Activated CD4-positive, CD25-positive, alpha-beta regulatory T cell treated with anti-CD3 and anti-CD28 coated beads, Interleukin-2, amount 50 U/mL, for 72 hours (primary cell): ENCODE measurements at regions not wholly inside any gene's neighbourhood (a gene's known extent, or its start where the extent isn't known, plus 50 kb on each side); places are given as distances from the start of the nearest gene placed in this dataset.

Experiments used
- DNase-seq: peaks from one replicate; pipeline ENCODE4 v3.0.0; 2021

DNA sequence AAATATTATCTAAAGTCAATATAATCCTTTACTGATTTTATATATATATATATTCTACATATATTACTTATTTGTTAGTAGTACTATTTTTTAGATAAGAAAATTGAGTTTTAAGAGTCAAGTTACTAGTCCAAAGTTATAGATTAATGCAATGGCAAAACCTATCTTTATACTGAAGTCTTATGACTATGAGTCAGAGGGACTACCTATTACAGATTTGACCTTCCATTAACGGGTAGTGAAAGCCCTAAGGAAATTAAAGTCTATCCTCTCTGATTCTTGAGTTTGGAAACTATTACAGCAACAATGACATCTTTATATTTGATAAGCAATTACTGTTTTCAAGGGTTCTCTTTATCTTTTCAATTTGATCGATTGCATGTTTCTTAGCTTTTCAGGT is 315.8 kb downstream of the CASP12 start:
- no peak for DNase-seq

DNA sequence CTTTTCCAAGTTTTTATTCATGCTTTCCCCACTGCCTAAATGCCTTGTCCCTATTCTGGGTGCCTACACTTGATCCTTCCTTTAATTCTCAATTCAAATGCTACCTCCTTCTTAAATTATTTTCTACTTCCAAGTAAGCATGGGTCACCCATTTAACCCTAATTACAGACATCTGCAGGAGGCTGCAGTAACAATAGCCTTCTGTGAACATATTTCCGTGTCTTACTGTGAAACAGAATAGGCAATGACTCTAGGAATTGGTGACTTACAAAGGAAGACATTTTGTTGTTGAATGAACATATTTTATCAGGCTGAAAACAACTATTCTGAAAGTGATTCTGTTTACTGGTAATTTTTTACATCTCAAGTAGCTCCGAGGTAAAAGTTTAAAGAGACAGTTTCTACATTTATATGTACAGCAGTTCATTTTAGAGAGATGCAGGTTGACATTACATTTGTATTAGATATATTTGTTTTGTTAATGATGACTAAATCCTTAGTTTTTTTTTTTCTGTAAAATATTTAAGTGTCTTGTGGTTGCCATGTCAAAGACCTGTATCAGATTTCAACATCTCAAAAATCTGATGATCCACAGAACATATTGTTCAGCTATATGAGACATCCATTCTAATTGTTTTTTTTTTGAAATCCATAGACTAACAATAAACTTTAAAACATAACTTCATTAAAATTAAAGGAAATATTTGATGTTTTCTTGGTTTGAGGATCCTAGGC is 316.8 kb downstream of the CASP12 start:
- DNase-seq: no peak

DNA sequence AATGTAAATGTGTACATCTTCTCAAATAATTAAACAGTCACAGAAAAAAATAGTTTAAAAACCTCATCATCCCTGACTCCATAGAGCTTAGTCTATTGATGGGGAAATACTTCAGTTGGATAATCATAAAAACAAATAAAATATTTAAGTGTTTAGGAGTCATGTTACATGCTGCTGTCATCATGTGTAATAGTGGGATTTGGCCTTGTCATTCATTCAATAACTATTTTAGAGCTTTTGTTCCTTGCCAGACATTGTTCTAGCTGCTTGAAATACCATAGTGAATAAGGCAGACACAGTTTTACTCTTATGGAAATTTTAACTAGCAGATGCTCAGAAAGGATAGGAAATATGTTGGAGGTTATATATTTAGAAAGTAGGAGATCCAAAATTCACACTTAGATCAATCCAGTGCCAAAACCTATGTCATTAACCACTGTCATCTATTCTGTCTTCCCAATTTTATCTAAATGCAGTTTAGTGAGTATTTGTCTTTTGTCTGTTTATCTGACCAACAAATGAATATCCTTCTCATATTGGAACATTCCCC is 324.7 kb downstream of the CASP12 start:
- no peak for DNase-seq

DNA sequence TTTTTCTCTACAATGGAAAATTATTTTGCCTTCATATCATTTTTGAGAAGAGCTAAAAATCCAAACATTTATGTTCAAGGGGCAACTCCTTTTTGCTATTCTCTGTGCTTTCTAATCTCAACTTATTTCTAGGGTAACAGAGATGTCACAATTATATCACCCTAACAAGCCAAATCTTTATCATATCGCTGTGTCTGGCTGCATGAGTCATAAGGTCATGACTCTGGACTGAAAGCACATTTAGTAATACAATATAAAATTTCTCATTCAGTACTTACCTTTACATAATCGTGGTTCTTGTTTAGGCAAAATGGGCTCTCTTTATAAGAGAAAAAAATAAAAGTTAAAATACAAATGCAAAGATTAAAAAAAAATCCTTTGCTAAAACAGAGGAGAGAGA is 326.0 kb downstream of the CASP12 start:
- no peak for DNase-seq

DNA sequence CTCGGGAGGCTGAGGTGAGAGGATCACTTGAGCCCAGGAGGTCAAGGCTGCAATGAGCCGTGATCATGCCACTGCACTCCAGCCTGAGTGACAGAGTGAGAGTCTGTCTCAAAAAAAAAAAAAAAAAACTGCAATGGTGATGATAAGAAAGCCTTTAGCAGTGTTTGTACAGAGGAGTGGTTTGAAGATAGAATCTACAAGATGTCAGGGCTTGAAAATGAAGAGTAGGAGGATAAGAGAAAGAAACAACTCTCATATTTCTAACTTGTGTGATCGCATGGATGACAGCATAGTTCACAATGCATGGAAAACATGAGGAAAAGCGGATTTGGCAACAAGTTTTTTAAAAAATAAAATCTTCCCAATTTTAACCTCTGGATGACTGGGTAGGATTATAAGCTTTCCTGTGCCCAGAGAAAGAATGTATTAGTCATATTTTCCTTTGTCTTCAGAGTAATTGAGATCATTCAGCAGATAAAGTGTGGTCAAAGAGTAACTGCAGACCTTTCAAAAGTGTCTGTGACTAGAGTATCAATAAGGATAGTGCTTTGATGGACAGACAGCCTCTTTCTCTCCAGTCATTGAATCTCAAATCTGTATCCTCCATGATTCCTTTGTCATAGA is 328.1 kb downstream of the CASP12 start:
- DNase-seq: no peak

DNA sequence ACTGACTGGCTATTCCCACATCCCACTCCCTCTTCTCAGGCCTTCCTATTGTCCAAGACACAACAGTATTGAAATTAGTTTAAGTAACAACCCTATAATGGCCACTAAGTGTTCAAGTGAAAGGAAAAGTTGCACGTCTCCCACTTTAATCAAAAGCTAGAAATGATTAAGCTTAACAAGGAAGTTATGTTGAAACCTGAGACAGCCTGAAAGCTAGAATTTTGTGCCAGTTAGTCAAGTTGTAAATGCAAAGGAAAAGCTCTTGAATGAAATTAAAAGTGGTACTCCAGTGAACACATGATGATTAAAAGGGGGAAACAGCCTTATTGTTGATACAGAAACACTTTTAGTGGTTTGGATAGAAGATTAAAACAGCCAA is 332.7 kb downstream of the CASP12 start:
- DNase-seq: no peak

DNA sequence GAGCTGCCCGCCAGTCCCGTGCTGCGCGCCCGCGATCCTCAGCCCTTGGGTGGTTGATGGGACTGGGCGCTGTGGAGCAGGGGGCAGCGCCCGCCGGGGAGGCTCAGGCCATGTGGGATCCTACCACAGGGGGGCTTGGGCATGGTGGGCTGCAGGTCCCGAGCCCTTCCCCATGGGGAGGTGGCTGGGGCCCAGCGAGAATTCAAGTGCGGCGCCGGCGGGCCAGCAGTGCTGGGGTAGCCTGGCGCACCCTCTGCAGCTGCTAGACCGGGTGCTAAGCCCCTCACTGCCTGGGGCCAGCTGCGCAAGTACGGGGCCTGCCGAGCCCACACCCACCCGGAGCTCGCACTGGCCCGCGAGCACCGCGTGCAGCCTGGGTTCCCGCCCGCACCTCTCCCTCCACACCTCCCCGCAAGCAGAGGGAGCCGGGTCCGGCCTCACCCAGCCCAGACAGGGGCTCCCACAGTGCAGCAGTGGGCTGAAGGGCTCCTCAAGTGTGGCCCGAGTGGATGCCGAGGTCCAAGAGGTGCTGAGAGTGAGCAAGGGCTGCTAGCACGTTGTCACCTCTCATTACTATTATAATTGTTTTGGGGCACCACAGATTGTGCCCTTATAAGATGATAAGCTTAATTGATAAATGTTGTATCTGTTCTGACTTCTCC is 333.2 kb downstream of the CASP12 start:
- DNase-seq: no peak

DNA sequence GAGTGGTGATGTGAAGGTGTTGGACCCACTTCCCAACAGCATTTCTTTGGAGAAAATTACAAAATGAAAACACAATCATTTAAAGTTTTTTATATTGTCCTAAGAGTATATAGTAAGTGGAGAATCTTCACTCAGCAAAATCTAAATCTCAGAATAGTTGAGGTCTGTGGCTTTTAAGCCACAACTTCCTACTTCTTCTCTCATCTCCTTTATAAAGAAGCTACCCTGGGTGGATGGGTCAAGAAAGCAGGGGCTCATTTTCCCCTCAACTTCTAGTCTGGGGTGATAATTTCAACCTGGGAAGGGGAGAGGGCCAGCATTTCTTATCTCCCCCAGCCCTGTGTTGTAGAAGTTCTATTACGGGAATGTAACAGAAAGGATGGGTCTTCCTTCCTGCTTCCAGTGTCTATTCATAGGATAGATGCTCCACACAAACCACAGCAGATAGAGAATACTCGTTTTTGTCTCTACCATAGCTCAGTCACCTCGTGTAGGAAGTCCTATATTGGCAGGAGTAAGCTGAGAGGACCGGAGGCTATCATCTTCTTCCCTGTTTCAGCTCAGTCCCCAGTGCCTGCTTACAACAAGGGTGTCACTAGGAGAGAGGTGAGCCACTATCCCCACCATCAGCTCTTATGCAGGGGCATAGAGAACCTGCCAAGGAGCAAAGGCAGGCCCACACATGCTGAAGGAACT is 341.5 kb downstream of the CASP12 start:
- DNase-seq: no peak

DNA sequence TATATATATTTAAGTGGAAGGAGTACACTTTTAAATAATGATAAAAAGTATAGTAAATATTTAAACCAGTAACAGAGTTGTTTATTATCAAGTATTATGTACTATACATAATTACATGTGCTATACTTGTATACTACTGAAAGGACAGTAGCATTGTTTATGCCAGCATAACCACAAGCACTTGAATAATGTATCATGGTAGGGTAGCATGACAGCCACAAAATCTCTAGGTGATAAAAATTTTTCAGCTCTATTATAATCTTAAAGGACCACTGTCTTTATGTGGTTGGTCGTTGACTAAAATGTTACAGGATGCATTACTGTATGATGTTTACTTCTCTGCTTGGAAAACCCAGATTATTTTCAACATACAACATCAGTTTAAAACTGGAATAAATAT is 349.2 kb downstream of the CASP12 start:
- DNase-seq: no peak

DNA sequence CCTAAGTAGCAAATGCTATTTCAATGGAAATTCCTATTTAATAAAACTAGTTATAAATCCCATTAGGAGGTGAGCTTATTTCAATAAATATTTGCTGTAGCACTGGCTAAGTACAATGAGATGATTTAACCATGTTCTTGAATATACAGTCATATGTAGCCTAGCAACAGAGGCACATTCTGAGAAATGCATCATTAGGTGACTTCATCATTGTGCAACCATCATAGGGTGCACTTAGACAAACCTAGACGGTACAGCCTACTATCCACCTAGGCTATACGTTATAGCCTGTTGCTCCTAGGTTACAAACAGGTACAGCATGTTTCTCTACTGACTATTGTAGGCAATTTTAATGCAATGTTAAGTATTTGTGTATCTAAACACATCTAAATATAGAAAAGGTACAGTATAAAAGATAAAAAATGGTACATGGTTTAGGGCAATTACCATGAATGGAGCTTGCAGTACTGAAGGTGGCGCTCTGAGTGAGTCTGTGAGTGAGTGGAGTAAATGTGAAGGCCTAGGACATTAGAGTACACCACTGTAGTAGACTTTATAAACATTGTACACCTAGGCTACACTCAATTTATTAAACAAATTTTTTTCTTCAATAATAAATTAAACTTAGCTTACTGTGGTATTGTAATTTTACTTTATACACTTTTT is 350.1 kb downstream of the CASP12 start:
- no peak for DNase-seq

DNA sequence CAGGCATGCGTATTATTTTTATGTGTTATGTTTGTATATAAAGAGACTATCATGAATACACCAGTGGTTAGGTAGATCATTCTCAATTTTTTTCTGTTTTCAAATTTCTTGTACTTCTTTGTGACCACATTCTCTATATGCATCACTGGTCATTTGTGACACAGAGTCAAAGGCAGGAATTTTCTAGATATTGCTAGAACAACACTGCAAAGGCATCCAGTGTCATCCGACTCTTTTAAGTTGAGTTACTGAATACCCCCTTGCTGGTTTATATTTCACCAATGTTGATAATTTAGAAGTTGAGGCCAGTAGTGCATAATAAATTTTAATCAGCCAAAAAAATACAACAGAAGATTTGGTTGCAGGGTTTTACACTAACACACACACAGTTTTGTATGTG is 351.8 kb downstream of the CASP12 start:
- no peak for DNase-seq

DNA sequence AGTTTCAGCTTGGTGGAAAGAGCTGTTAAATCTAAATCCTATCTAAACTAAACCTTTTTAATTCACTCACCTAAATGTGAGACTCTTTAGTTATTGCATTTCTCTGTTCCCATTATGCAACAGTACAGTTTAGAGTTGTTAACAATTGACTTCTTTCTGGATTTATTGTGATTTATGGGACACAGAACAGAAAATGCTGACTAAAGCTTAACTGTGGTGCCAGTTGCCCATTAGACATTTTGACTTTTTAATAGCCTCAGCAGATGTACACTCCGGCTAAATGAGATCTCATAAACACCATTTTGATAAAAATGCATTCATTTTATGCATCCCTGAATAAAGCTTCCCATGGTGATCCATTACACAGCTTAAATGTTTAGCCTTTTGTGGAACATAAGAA is 356.6 kb downstream of the CASP12 start:
- DNase-seq: no peak

DNA sequence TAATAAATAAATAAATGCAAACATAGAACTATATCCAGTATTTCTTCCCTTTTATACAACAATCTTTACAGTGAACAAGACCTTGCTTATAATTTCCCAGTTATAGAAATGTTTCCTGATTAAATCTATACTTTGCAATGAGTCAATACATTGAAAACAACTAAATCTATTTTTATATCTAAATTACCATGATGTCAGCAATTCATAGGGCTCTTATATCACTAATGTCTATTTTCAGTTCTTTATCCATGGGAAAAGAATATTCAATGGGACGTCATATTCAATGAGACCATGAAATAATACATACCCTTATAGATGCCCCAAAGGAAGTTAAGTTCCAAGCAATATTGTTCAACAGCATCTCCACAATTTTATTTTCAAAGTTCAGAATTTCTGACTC is 359.9 kb downstream of the CASP12 start:
- no peak for DNase-seq

DNA sequence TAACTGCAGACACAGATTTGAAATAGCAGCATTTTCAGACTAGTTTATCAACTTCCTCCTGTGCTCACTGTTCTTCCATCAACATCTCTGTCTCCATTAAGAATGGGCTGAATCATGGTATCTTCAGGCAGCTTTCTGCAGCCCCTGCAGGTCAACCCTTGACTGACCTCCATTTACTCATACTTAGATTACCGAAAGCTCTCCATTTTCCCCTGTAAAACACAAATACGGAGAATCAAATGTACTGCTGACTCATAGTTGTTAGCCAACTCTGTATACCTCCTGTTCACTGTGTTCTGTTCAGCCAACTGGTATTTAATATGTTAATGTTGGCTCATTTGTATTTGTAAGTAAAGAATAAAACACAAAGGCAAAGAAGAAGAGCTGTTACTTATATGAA is 364.0 kb downstream of the CASP12 start:
- no peak for DNase-seq

DNA sequence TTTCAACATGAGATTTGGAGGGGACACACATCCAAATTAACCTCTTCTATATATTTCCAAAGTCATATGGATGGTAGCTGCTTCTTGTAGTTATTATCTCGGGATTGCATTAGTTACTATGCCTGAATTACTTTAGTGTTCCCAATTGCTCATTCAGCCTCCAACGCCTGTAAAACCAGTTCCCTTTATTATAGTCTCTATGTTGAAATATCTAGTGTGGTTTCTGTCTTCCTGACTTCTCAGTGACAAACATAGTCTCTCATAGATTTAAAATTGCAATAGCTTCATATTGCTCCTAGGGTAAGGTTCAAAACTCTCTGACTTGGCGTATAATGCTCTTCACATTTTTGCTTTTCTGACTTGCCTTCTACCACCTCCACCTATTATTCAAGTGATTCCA is 366.4 kb downstream of the CASP12 start:
- DNase-seq: no peak

DNA sequence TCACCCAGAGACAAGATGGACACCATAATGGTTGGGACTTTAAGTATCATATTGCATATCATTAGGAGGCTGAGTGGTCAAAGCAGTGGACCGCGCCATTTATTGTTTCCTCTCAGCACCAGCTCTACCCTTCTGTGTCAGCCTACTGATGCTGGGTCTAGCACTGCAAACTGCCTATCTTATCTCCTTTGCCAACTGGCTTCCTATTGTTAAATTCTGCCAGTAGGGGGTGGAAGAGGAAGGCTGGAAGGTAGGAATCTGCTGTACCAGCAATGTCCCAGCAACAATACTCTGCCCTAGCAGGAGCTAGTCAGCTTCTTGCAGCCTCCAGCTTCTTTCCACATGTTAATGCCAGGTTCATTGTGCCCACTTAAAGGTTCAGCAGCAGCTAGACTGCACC is 367.1 kb upstream of the PDGFD start:
- no peak for DNase-seq

DNA sequence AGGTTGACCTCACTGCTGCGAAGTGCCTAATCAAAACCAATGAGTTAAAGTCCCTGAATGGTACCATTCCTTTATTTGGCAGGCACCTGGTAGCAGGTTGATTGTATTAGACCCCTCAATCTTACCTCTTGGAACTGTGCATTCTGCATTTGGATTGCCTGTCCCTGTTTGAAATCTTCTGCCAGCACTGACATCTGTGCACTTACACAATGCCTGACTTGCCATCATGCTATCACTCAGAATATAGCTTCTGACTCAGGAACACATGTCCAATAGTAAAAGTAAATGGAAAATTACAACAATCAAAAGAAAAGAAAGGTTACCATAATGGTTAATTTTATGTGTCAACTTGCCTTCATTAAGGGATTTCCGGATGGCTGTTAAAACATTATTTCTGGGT is 366.0 kb upstream of the PDGFD start:
- DNase-seq: no peak

DNA sequence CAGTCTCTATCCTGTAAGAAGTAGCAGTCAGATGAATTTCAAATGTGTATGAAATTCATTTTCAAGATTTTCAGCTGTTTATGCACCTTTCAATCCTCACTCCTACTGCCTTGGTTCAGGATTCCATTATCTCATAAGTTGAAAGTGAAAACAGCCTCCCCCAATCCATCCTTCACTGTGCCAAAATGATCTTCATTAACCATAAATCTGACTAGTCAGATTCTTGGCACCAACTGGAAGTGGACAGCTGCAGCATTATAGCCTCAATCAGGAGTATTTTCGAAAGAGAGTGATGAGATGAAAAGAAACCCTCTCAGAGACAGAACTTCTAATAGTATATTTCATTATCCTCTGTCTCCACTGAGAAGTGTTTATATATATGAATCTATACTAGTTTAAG is 365.3 kb upstream of the PDGFD start:
- DNase-seq: no peak

DNA sequence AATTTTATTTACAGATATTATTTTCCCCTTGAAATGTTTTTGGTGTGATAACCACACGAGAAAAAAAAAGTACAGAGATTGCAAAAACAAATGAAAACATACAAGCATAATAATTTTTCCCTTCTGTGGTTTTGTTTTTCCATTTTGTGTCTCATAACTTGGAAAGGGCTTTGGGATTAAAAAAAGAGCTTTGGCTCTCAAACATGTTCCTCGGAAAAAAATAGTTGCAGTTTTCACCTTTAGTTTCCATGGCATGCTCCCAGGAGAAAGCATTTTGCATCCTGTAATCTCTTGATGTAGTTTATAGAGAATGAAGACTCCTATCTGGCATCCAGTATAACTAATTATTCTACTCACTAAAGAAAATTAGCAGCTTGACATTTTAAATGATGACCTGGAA is 362.1 kb upstream of the PDGFD start:
- DNase-seq: no peak

DNA sequence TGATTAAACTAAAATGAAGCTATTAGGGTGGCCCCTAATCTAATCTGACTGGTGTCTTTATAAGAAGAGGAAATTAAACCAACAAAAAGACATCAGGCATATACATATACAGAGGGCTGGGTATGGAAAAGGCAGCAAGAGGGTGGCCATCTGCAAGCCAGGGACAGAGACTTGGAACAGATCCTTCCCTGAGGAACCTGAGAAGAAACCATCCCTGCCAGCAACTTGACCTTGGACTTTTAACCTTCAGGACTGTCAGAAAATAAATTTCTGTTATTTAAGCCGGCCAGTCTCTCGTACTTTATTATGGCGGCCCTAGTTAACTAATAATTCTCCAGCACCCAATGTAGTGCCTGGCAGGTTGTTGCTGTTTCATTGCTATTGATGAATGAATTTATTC is 361.5 kb upstream of the PDGFD start:
- DNase-seq: no peak

DNA sequence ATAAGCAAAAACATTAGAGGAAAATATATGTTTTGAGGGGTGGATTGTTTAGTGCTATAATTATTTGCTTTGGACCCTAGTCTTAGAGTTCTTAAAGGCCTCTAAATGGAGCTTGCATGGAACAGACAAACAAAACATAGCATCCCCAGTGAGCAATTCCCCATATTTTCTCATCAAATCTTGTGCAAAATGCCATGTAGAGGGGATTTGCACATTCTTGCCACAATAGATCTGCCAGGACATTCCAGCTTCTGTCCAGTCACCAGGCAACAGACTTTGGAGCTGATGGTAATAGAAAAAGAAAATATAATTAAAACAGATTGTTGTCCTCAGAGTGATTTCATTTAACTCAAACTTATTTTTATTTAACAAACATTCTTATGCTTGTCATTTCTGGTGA is 360.3 kb upstream of the PDGFD start:
- no peak for DNase-seq

DNA sequence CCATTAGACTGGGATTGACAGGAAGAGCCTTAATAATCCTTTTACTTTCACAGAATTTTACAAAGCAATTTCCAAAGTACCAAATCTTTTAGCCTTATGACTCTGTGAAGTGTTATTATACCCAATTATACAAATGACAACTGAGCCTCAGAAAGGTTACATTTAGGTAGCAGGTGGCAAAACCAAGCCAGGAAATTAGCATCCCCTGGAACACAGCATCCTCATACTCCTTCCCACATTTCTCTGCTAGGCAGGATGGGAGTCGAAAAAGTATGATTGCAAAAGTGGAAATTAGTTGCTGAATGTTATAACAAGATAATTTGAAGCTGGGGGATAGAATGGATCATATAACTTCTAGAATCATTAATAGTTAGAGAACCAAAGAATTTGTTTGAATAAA is 359.7 kb upstream of the PDGFD start:
- DNase-seq: no peak

DNA sequence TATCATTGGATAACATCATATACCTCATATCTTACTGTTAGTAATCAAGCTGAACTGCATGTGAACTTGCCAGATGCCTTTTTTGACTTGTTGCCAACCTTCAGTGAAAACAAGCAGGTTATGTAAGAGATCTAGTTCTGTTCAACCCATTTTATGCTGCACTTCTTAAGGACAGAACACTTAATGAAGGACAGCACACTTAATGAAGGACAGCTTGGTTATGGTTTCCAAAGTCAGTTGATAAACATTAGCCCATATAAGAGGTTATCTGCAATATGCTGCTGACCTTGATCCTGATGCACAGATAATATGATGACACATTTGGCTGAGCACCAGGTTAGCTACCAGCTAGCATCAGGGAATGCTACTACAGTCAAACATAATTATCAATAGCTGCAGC is 358.7 kb upstream of the PDGFD start:
- no peak for DNase-seq
